Osteoblast (primary cell): ENCODE measurements at regions not wholly inside any gene's neighbourhood (a gene's known extent, or its start where the extent isn't known, plus 50 kb on each side); places are given as distances from the start of the nearest gene placed in this dataset.

Experiments used
- DNase-seq: peaks from one replicate; pipeline ENCODE4 v3.0.0; 2011; ENCODE audit warnings: low spot score, mixed read lengths; ENCODE audit not compliant: insufficient read length; ENCODE audit errors: missing footprints
- H2AFZ ChIP-seq: 2 replicates; pipeline ENCODE4 v1.6.0; 2011; ENCODE audit warnings: mild to moderate bottlenecking, low read length
- H3K27ac ChIP-seq: 2 replicates; pipeline ENCODE4 v1.5.1; 2011; ENCODE audit warnings: mild to moderate bottlenecking, low read depth, low read length, moderate library complexity
- H3K27me3 ChIP-seq: 2 replicates; pipeline ENCODE4 v1.6.0; 2012; ENCODE audit warnings: mild to moderate bottlenecking, control low read depth, inconsistent platforms, low read length, moderate library complexity; ENCODE audit not compliant: insufficient read depth
- H3K36me3 ChIP-seq: 2 replicates; pipeline ENCODE4 v1.5.1; 2011; ENCODE audit warnings: mild to moderate bottlenecking, low read length, control low read depth, moderate library complexity; ENCODE audit not compliant: insufficient read depth
- H3K4me1 ChIP-seq: 2 replicates; pipeline ENCODE4 v1.5.1; 2011; ENCODE audit warnings: mild to moderate bottlenecking, low read length, control low read depth, moderate library complexity; ENCODE audit not compliant: insufficient read depth
- H3K4me2 ChIP-seq: 2 replicates; pipeline ENCODE4 v1.6.0; 2011; ENCODE audit warnings: mild to moderate bottlenecking, low read length; ENCODE audit not compliant: insufficient read depth
- H3K4me3 ChIP-seq: fragments of 200-600 bp; sonication (generic); 3 replicates; pipeline ENCODE4 v1.5.1; 2012; ENCODE audit warnings: mild to moderate bottlenecking, low read length, inconsistent platforms; ENCODE audit not compliant: insufficient read depth
- H3K79me2 ChIP-seq: 2 replicates; pipeline ENCODE4 v1.6.0; 2012; ENCODE audit warnings: mild to moderate bottlenecking, low read length, control low read depth, inconsistent platforms; ENCODE audit not compliant: insufficient read depth
- H3K9me3 ChIP-seq: 2 replicates; pipeline ENCODE4 v1.5.1; 2011; ENCODE audit warnings: low read depth, low read length, control low read depth
- H4K20me1 ChIP-seq: 2 replicates; pipeline ENCODE4 v1.6.0; 2012; ENCODE audit warnings: mild to moderate bottlenecking, low read length, control low read depth; ENCODE audit not compliant: insufficient read depth
- TF ChIP-seq, protein P1 (sequence below): IDR thresholded peaks from 2 replicates; pipeline ENCODE4 v1.5.1; 2011; ENCODE audit warnings: mild to moderate bottlenecking, low read depth, low read length, moderate library complexity; ENCODE audit errors: extremely low read depth

DNA sequence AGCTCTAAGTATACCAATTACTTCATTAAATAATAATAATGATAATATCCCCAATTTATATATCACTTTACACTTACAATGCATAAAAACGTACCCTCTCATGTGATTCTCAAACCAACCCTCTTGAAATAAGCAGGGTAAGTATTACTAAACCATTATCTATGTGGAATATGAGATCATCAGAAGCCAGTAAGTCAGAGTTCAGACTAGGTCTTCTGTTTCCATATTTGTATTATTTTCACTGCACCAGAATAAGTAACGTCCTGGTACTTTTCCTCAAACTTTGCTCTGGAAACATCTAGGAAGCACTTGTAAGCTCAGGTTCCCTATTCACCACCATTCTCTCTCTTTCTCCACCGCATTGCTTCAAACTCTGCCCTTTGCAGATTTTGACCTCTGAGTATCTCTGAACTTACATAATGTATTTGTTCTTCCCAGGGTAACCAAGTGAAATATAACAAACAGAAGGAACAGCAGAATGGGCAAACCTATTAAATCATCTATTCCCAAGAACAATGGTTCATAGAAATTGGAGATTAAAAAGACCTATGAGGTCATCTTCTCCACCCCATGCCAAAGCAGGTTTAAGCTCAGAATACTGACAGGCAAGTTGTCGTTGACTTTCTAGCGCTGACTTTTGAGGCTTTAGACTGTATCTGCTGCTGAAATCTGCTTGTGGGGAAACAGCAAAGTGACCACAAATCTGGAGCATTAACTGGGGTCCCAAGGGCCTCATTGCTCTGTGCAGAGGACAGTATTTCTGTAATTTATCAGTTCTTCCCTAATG, 161.3 kb upstream of the FAR2 start:
- no peaks in the 10 kb centered on the region for H3K4me1 ChIP-seq
- H2AFZ ChIP-seq, result no peak overlapping the region
- H3K27ac ChIP-seq, result no peak overlapping the region
- H3K9me3 ChIP-seq, result no peaks in the 10 kb centered on the region
- no peaks in the 10 kb centered on the region for H3K79me2 ChIP-seq
- H3K27me3 ChIP-seq, result no peaks in the 10 kb centered on the region
- H3K4me3 ChIP-seq, result no peak overlapping the region
- H3K4me2 ChIP-seq, result no peak overlapping the region
- no peaks in the 10 kb centered on the region for H4K20me1 ChIP-seq
- H3K36me3 ChIP-seq, result no peaks in the 10 kb centered on the region
- TF ChIP-seq, protein P1, sequence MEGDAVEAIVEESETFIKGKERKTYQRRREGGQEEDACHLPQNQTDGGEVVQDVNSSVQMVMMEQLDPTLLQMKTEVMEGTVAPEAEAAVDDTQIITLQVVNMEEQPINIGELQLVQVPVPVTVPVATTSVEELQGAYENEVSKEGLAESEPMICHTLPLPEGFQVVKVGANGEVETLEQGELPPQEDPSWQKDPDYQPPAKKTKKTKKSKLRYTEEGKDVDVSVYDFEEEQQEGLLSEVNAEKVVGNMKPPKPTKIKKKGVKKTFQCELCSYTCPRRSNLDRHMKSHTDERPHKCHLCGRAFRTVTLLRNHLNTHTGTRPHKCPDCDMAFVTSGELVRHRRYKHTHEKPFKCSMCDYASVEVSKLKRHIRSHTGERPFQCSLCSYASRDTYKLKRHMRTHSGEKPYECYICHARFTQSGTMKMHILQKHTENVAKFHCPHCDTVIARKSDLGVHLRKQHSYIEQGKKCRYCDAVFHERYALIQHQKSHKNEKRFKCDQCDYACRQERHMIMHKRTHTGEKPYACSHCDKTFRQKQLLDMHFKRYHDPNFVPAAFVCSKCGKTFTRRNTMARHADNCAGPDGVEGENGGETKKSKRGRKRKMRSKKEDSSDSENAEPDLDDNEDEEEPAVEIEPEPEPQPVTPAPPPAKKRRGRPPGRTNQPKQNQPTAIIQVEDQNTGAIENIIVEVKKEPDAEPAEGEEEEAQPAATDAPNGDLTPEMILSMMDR, result no peak
- DNase-seq, result no peak

GRCh38 chr12:28988325-28988704, 160.8 kb upstream of the FAR2 start:
- H3K4me3 ChIP-seq, result no peak overlapping the region
- no peaks in the 10 kb centered on the region for H3K4me1 ChIP-seq
- no peak for DNase-seq
- no peaks in the 10 kb centered on the region for H4K20me1 ChIP-seq
- H3K9me3 ChIP-seq, result no peaks in the 10 kb centered on the region
- no peak overlapping the region for H2AFZ ChIP-seq
- no peaks in the 10 kb centered on the region for H3K79me2 ChIP-seq
- no peak overlapping the region for H3K27ac ChIP-seq
- H3K4me2 ChIP-seq, result no peak overlapping the region
- TF ChIP-seq, protein P1, result no peak
- no peaks in the 10 kb centered on the region for H3K36me3 ChIP-seq
- H3K27me3 ChIP-seq, result no peaks in the 10 kb centered on the region

- TF ChIP-seq, protein P1, result no peak
- no peaks in the 10 kb centered on the region for H3K79me2 ChIP-seq
- H3K27ac ChIP-seq, result no peak overlapping the region
- H4K20me1 ChIP-seq, result no peaks in the 10 kb centered on the region
- H3K9me3 ChIP-seq, result no peaks in the 10 kb centered on the region
- no peaks in the 10 kb centered on the region for H3K4me1 ChIP-seq
- H3K27me3 ChIP-seq, result no peaks in the 10 kb centered on the region
- no peak overlapping the region for H3K4me3 ChIP-seq
- H2AFZ ChIP-seq, result no peak overlapping the region
- DNase-seq, result no peak
- no peak overlapping the region for H3K4me2 ChIP-seq
- no peaks in the 10 kb centered on the region for H3K36me3 ChIP-seq
Observed at GRCh38 chr12:28991626-28992025, 157.5 kb upstream of the FAR2 start.

GRCh38 chr12:28993720-28994119, 155.4 kb upstream of the FAR2 start:
- no peaks in the 10 kb centered on the region for H3K27me3 ChIP-seq
- no peaks in the 10 kb centered on the region for H4K20me1 ChIP-seq
- no peak for DNase-seq
- H3K36me3 ChIP-seq, result no peaks in the 10 kb centered on the region
- H3K4me2 ChIP-seq, result no peak overlapping the region
- H2AFZ ChIP-seq, result no peak overlapping the region
- no peaks in the 10 kb centered on the region for H3K4me1 ChIP-seq
- H3K4me3 ChIP-seq, result no peak overlapping the region
- H3K27ac ChIP-seq, result no peak overlapping the region
- H3K9me3 ChIP-seq, result no peaks in the 10 kb centered on the region
- no peaks in the 10 kb centered on the region for H3K79me2 ChIP-seq
- TF ChIP-seq, protein P1, result no peak
